GM19372 (cell line): ENCODE measurements at regions not wholly inside any gene's neighbourhood (a gene's known extent, or its start where the extent isn't known, plus 50 kb on each side); places are given as distances from the start of the nearest gene placed in this dataset.

Source experiments
- ATAC-seq: cut with Tn5 transposase; IDR thresholded peaks from one replicate; pipeline ENCODE4 v1.9.1; 2021; ENCODE audit warnings: mild to moderate bottlenecking, low read depth, moderate library complexity; ENCODE audit not compliant: unreplicated experiment

DNA sequence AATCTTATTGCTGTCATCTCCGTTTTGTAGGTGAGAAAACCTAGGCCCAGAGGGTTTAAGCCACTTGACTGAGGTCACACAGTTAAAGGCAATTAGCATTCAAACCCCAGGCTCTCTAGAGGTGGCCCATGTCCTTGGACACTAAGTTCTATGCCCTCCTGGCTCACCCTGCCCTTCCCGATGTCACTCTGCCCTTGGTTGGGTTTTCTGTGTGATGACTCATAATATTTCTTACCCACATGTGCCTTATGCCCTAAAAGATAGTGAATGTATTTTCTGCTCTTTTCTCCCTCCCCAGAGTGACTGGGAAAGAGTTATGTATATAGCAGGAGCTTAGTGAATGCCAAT lies 174.5 kb upstream of the PITX1 start:
- ATAC-seq, result no peak

DNA sequence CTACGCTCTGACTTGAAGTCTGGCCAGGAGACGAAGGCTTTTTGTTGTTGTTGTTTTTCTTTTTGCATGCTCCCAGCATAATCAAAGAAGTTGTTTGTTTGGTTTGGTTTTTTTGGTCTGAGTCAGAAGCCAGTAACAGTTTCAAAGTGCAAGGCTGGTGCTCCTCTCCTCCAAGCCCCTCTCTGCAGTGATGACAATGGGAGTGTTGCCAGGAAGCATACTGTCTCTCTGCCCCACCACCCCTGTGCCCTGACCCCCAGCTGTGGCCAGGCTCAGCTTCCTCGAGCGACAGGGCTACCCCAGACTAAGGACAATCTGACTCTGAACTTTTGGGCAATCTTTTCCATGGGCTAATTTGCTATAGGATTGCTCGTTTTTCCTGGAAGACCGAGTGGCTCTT lies 173.8 kb upstream of the PITX1 start:
- ATAC-seq, result no peak

DNA sequence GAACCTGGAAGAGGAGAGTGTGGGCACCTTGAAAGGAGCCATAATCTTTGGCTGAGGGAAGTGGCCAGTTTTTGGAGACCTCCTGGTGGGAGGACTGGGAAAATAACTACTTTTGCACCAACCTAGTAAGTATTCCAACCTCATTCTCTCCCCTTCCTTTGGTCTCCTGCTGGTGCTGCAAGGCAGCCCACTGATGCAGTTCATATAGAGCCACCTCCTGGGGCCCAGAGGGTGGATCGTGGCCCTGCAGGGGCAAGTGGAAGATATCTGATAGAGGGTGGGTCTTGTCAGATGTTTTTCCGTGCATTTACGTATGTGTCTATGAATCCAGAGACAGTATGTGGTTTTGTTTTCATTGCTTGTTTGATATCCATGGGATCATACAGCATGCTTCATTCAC lies 172.8 kb upstream of the PITX1 start:
- no peak for ATAC-seq

DNA sequence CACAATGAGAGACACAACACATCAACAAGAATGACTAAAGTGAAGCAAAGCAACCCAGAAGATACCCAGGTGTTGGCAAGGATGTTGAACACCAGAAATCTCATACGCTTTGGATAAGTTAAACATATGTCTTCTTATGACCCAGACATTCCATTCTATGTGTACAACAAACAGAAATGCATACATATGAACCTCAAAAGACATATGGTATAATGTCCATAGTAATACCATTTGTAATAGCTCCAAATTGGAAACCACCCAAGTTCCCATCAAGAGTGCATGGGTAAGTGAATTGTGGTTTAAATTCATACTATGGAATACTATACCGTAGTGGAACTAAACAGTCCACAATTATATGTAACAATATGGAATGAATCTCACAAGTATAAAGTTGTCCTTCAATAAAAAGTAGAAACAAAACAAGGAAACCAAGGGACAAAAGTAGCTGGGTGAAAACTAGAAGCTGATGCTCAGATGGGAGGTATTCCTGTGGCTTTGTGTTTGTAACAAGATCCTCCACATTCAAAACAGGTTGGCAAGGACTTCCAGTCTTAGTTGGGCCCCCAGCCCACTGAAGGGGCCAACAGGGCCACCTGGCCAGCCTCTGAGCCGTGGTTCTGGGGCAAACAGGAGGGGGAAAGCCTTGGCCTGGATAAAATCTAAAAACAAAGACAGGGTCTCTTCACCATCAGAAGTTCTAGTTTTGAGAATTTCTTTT lies 171.8 kb upstream of the PITX1 start:
- no peak for ATAC-seq

DNA sequence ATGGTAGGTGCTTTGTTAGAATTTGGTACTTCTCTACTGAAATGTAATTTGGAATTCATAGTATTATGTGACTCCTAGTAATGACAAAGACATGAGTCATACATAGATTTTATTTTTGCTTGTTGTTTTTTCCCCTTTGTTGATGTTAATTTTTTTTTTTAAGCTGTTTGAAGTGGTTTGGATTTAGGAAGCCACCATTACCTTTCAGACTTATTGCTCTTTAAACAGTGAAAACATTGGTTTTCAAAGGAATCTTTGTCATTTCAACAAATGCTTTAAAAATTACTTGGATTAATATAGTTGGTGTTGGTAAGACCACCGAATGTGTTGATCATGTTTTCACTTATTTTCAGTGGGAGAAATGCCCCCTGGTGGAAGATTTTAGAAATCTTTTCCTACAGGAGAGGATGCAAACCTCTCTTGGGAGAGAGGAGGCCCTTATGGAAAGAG lies 170.1 kb upstream of the PITX1 start:
- no peak for ATAC-seq

DNA sequence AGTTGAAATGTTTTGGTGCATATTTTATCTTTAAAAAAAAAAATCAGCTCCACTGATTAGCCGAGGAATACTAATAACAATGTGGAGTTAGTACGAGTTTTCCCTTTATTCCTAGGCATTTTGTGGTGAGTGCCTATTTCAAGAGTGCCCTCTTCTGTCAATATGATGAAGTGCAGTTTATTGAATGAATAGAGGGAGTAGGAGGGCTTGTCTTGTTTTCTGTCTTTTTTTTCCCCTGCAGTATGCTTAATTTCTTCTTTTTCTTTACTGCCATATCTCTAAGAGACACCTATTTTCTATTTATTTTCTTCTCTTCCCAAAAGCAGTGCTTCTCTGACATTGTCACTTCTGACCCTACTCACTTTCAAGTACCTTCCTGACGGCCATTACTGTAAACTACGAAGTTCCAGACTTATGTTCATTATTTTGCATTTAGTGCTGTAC lies 169.6 kb upstream of the PITX1 start:
- no peak for ATAC-seq

DNA sequence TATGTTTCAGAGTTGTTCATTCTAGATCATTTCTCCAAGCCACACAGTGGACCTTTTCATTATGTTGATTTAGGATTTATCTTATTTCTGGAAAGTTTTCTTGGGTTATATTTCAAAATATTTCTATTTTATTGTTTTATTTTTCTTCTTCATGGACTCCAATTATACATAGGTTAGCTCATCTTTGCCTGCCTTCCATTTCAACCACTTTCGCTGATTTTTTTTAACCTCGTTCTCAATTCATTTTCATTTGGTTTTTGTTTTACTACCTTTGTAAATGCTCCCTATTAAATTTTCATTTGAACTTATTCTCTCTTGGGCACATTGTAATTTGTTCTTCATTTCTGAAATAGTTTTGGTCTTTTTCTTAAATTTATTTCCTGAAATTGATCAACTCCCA lies 169.0 kb upstream of the PITX1 start:
- ATAC-seq, result no peak

DNA sequence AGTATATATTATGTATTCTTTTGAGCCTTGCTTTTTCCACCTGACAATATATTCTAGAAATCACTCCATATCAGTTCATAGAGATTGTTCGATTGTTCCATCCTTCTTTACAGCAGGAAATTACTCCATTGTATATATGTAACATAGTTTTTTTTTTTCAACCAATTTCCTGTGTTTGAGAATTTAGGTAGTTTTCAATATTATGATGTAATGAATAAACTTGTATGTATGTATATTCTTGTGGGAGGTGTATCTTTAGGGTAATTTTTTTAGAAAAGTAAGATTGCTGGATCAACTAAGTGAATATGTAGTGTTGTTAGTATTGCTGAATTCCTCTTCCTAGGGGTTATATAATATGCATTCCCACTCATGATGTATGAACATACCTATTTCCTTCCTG lies 165.9 kb upstream of the PITX1 start:
- ATAC-seq, result no peak

DNA sequence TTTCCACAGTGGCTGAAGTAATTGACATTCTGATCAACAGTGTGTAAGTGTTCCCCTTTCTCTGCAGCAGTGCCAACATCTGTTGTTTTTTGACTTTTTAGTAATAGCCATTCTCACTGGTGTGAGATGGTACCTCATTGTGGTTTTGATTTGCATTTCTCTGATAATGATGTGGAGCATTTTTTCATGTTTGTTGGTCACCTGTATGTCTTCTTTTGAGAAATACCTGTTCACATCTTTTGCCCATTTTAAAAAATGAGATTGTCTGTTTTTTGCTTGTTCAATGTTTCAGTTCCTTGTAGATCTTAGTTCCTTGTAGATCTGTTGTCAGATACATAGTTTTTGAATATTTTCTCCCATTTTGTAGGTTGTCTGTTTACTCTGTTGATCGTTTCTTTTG lies 162.5 kb upstream of the PITX1 start:
- no peak for ATAC-seq

DNA sequence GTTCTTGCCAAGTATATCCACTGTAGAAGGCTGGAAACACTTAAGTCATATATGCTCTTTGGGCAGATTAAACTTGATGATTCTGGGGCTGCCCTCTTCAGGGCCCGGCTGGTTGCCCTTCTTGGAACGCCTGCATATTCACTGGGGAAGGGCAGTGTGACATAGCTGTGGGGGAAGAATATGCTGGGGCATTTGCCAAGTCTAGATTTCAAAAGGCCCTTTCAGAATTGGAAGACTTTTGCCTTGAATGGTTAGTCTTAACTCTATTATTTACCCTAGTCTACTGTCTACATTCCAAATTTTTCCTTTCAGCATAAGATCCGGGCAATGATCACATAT lies 161.2 kb upstream of the PITX1 start:
- no peak for ATAC-seq

DNA sequence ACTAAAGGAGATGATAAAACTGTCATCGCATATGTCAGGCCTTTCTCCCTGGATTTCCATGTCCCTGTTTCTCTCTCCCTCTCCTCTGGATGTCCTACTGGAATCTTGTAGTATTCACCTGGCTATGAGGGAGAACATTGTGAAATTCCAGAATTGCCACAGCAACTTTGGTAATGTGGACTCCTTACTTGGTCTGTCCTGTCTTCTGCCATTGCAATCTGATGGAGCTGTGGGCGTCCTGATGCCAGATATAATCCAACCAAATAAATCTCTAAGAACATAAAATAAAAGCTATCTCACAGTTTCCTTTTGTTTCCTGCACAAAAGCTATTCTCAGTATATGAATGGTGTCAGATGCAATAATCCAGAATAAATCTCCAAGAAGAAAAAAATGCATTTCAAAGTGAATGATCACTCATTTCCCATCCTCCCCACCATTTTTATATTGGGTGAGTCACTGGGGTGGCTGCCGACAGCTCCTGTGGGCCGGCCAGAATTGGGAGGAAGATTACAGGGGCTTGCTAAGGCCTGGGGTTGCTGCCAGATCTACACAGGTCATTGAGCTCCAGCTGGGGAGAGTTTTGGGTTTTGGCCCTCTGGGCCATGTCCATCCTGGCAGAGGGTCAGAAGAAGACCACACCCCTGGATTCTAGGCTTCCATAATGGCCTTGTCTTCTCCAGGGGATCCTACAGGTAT lies 160.7 kb upstream of the PITX1 start:
- no peak for ATAC-seq

DNA sequence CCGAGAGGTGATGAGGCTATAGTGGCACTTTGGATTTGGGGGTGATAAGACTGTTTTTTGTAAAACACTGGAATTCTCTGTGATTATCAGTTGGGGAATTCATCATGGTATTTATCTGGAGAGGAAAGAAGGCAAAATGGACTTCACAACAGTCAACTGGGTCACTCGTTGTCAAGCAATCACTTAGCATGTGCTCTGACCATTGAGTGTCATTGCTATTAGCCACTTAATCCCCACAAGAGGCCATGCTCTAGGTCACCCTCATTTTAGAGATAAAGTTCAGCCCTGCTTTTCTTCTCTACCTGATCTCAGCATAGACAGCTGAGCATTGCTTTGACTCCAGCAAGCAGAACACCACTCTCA lies 160.1 kb upstream of the PITX1 start:
- no peak for ATAC-seq

DNA sequence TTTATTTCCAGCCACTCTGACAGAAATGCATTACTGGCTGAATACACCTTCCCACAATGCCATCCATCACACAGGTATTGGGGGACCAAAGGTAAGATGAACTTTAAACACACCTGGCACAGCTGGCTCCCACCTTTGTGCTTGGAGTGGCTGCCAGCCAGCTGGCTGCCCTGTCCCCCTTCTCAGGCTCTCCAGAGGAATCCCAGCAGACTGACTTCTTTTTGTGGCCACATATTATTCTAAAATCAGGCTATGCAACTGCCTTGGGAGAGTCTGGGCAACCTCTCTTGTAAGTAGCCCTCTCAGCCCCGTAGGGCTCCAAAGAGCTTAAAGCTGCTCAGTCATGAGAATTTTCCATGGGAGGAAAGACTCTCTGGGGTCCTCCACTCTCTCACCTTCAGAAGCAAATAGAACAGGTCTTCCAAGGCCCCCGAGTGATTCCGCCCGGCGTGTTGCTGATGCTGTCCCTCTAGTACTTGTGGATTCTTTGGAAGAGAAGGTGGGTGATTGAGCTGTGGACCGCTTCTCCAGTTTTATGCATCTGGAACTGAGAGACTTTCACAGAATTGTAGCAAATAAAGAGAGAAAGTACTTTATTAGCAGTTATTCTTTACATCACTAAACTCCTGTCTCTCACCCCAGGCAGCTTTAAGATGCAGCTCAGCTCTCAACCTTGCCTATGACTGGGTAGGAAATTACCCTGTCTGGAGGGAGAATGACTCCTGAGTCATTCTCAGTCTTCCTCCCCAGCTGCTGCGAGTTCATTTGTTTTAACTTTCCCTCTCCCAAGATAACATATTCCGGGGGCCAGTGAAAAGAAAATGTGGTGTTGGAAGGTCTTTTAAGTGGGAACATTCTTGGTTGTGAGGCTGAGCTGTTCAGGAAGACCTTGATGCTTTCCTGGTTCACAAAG lies 159.4 kb upstream of the PITX1 start:
- ATAC-seq, result no peak

DNA sequence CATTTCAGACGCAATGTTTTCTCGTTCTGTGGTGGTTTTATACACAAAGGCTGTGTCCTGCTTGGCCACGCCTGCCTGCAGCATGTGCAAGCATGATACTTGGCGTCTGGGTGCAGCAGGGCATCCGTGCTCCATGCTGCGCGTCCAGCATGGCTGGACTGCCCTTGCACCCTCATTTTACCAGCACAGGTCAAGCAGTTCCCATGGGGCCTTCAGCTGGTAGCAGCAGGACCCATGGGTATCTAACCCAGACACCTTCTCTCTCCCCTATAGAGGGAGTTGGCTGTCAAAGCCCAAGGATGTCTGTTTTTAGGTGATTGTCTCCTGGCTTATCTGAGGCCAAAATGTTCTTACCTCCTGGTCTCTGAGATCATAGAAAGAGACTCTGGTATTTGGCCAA lies 158.3 kb upstream of the PITX1 start:
- ATAC-seq, result no peak

DNA sequence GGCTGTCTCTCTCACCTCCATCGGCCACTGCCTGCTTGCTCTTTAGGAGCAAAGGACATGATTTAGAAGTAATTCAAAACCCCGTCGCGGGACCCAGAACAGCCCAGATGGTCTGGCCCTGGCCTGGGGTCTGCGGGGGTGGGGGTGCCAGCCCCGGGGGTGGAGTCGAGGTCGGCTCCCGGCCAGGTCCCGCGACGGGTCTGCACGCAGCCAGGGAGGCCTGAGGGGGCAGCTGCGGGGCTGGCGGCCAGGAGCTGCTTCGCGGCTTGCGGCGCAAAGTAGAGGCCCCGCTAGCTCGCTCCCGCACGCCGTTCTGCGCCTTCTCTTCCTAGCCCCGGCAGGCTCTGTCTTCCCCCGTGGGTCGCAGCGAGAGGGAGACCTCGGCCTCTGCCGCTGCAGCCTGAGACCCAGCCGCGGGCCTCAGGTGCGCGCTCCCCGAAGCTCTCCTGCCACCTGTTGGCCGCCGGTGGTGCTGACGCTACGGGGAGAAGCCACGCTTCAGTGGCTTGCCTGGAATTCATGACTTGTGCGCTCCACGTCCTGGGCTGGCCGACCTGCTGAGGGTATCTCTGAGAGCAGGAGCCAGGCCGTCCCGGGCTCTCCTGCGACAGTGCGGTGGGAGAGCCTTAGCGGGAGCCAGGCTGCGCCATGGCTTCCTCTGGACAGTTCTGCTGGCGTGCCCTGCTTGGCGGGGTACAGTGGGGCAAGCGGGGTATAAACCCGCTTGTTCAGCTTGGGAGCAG lies 157.2 kb upstream of the PITX1 start:
- peak; percentile 98 for ATAC-seq

DNA sequence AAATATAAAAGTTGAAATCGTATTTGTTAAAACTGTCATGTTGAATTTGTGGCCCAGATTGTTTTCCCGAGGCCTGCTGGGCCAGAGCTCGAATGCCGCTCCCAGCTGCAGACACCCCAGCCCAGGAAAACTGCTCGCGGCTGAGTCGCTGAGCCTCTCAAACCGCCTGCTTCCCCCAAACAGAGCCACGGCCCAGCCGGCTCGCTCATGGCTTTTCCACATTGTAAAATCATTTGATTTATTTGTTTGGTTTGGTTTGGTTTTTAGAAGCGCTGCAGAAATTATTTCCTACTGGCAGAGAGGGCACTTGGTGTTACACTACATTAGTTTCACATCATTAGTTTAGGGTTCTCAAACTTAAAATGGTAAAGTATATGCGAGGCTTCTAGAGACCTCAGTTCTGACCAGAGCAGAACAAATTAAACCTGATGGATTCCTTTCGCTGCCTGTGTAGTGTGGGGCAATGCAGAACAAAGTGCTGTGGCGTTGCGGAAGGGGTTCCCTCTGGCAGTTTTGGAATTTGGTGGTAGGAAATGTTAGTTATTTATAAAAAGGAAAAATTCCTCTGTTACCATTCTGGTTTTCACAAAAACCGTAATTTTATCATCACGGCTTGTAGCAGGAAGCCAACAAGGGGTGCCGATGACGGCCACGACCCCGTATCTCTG lies 156.5 kb upstream of the PITX1 start:
- ATAC-seq, result no peak

DNA sequence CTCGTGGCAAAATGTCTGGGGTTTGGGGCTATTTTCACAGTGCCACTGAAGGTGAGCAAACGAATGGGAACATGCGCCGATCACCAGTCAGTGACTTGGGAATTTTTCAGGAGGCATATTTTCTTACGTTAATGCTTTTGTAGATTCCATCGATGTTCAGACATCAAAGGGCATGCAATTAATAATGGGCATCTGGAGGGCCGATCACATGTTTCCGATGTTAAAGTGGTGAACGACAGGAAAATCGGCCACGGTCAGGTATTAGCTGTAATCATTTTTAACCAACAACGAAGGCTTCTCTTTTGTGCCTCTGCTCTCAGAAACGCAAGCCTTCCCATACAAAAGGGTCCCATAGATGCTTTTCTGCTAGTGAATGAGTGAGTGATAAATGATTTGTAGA lies 155.0 kb upstream of the PITX1 start:
- no peak for ATAC-seq

DNA sequence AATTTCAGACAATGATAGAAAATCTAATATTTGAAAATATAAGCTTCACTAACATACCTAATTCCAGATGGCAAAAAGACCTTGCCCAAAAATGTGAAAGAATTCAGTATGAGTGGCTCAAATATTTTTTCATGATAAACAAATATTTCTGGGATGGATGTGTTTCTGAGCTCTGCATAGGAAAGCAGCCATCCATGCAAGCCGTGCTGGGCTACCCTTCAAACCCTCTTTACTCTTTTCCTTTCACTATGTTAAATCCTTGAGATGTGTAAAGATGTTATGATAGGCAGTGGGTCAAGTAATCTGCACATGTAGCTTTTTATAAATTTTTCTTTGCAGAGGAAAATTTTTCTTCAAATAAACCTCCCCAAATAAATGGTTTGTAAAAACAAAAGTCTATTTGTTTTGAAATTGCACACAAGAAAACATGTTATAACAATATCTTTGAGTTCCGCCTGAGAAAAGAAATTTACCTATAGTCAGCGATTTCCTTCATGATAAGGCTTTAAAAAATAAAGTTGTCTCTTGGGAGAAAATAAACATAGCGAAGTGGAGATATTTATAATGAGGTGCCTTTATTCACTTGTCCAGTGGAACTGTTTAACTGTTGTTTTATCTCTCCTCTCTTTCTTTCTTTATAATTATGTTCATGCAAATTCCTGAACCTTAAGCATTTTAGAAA lies 154.3 kb upstream of the PITX1 start:
- no peak for ATAC-seq

DNA sequence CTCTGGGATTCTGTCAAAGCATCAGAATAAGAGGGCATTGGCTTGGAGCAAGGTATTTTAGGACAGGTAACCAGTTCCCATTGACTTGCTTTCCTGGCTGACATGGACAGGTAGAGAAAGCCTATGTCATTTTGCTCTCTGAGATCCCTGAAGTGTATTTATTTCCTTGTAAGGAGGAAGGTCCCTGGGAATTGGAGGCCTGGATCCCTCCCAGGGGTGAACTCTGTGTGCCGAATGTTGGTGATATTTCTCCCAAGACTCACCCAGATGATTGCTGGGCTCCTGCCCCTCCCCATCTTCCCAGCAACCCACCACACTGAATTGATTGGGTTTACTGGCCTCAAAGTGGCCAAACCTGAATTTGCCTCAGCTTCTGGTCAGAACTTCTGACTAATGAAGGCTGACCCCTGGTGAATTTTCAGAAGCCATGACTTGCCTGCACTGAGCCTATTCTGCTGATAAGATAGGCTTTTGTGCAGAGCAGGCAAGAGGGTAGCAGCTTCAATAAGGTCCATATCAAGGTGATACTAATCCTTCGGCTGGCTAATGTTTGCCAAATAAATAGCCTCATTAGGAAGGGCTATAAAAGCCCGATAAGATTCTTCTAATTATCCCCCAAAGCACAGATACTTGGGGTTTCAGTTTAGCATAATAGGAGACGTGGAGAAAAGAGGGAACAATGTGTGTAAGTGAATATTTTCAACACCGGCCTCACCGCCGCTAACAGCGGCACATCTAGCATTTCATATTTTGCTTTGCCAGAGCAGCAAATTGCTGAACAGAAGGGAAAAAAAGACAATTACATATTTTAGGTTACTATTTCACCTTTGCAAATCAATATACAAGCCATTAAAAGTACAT lies 152.9 kb upstream of the PITX1 start:
- ATAC-seq, result no peak
